Keratinocyte (primary cell): ENCODE measurements at regions not wholly inside any gene's neighbourhood (a gene's known extent, or its start where the extent isn't known, plus 50 kb on each side); places are given as distances from the start of the nearest gene placed in this dataset.
"Not testable (repeated sequence)": the region's sequence is repeated elsewhere in the genome, so short reads cannot be mapped to it uniquely, and the experiment has no call there.

Source experiments
- DNase-seq: peaks from one replicate; pipeline ENCODE4 v3.0.0-alpha.2; 2011; ENCODE audit warnings: low read depth, missing footprints, low spot score
- FAIRE-seq: peaks from 2 replicates; lab custom pipeline; 2011; peaks lifted over from hg19 to GRCh38; lab: Jason Lieb, UNC
- H2AFZ ChIP-seq: 2 replicates; pipeline ENCODE4 v1.6.0; 2012; ENCODE audit warnings: low read length, control low read depth, inconsistent platforms; ENCODE audit not compliant: control insufficient read depth
- H3K27ac ChIP-seq: 2 replicates; pipeline ENCODE4 v1.5.1; 2011; ENCODE audit warnings: low read length; ENCODE audit not compliant: control insufficient read depth, insufficient read depth
- H3K27me3 ChIP-seq: 3 replicates; pipeline ENCODE4 v1.6.0; 2011; ENCODE audit warnings: low read length; ENCODE audit not compliant: control insufficient read depth, insufficient read depth; ENCODE audit errors: extremely low read depth
- H3K36me3 ChIP-seq, 2 experiments: 2 replicates in 1 of 2; 3 replicates in 1 of 2; pipeline ENCODE4 v1.5.1; 2011; ENCODE audit warnings: low read length in 2 of 2, mild to moderate bottlenecking in 1 of 2; ENCODE audit not compliant: control insufficient read depth in 2 of 2, insufficient read depth in 2 of 2; ENCODE audit errors: extremely low read depth in 1 of 2
- H3K4me1 ChIP-seq: 3 replicates; pipeline ENCODE4 v1.5.1; 2011; ENCODE audit warnings: low read length; ENCODE audit not compliant: control insufficient read depth, insufficient read depth; ENCODE audit errors: extremely low read depth
- H3K4me2 ChIP-seq: 3 replicates; pipeline ENCODE4 v1.6.0; 2011; ENCODE audit warnings: low read depth, low read length; ENCODE audit not compliant: control insufficient read depth, insufficient read depth; ENCODE audit errors: extremely low read depth
- H3K4me3 ChIP-seq, 3 experiments: fragments of 200-600 bp in 1 of 3; sonication (generic) in 1 of 3; 2 replicates in 2 of 3; 3 replicates in 1 of 3; pipeline ENCODE4 v1.5.1; 2011 to 2016; ENCODE audit warnings: low read length in 3 of 3, mild to moderate bottlenecking in 3 of 3, control low read depth in 2 of 3, inconsistent platforms in 1 of 3, low read depth in 1 of 3, mixed read lengths in 1 of 3, mixed run types in 1 of 3, moderate library complexity in 1 of 3; ENCODE audit not compliant: control insufficient read depth in 2 of 3, insufficient read depth in 2 of 3; ENCODE audit errors: extremely low read depth in 1 of 3
- H3K79me2 ChIP-seq: 2 replicates; pipeline ENCODE4 v1.6.0; 2012; ENCODE audit warnings: low read length; ENCODE audit not compliant: control insufficient read depth, insufficient read depth
- H3K9ac ChIP-seq: 3 replicates; pipeline ENCODE4 v1.6.0; 2011; ENCODE audit warnings: low read length; ENCODE audit not compliant: control insufficient read depth, insufficient read depth; ENCODE audit errors: extremely low read depth
- H3K9me1 ChIP-seq: 3 replicates; pipeline ENCODE4 v1.6.0; 2011; ENCODE audit warnings: low read length; ENCODE audit not compliant: control insufficient read depth, insufficient read depth; ENCODE audit errors: extremely low read depth
- H3K9me3 ChIP-seq: 2 replicates; pipeline ENCODE4 v1.5.1; 2012; ENCODE audit warnings: low read depth, low read length; ENCODE audit not compliant: control insufficient read depth
- H4K20me1 ChIP-seq: 3 replicates; pipeline ENCODE4 v1.6.0; 2011; ENCODE audit warnings: low read length; ENCODE audit not compliant: control insufficient read depth, insufficient read depth; ENCODE audit errors: extremely low read depth
- CTCF ChIP-seq, 3 experiments: IDR thresholded peaks in 1 of 3; conservative IDR thresholded peaks in 1 of 3; optimal IDR thresholded peaks in 1 of 3; 2 replicates in 2 of 3; 3 replicates in 1 of 3; pipeline versions ENCODE3 to v1.5.1; 2011; ENCODE audit warnings: low read length in 3 of 3, mild to moderate bottlenecking in 3 of 3, moderate library complexity in 2 of 3, control low read depth in 1 of 3, inconsistent platforms in 1 of 3; ENCODE audit not compliant: insufficient read depth in 2 of 3; ENCODE audit errors: extremely low read depth in 1 of 3
- EZH2 ChIP-seq: IDR thresholded peaks from one replicate; pipeline ENCODE4 v1.6.1; 2012; ENCODE audit warnings: inconsistent platforms, mild to moderate bottlenecking, low read length, moderate library complexity
- dilution Hi-C: fragments of 300-500 bp; cut with MboI; formaldehyde crosslinking; loops from one replicate; pipeline ENCODE4 v1.7.0; 2020; ENCODE audit warnings: low sequenced_read_pairs; ENCODE audit not compliant: extremely low pct_ligation_motif_present

GRCh38 chr10:85139124-85139523, 810.7 kb downstream of the CCSER2 start:
- FAIRE-seq (no peak), DNase-seq (no peak)
- Histone ChIP-seq H3K27me3 (no peaks in the 10 kb centered on the region), H3K9me3 (no peaks in the 10 kb centered on the region), H2AFZ (no peak overlapping the region), H3K4me3 (no peak overlapping the region), H3K4me2 (no peak overlapping the region), H3K79me2 (no peaks in the 10 kb centered on the region), H3K4me1 (no peaks in the 10 kb centered on the region), H3K9me1 (no peaks in the 10 kb centered on the region), H3K9ac (no peak overlapping the region), H4K20me1 (no peaks in the 10 kb centered on the region), H3K27ac (no peak overlapping the region), H3K36me3 (no peaks in the 10 kb centered on the region)
- dilution Hi-C loops = no loop called here
- TF ChIP-seq EZH2 = no peak
- no peak for TF ChIP-seq CTCF (optimal IDR thresholded peaks at IDR 0.05 in 1 of 3, IDR thresholded peaks at IDR 0.05 in 1 of 3, conservative IDR thresholded peaks at IDR 0.05 in 1 of 3; ENCODE audit: extremely low read depth in 1 of 3, insufficient read depth in 2 of 3, low read length in 3 of 3)

- H2AFZ ChIP-seq, DNase-seq, H3K4me1 ChIP-seq, H3K27ac ChIP-seq, H3K9me3 ChIP-seq, H3K9me1 ChIP-seq, H3K4me3 ChIP-seq, H3K4me2 ChIP-seq, H3K36me3 ChIP-seq, H3K27me3 ChIP-seq, FAIRE-seq, dilution Hi-C loops, H4K20me1 ChIP-seq, H3K79me2 ChIP-seq, H3K9ac ChIP-seq: not testable (repeated sequence)
These were observed 813.1 kb downstream of the CCSER2 start for GRCh38 chr10:85141520-85141919.

- H3K9ac ChIP-seq = no peak overlapping the region
- H3K27me3 ChIP-seq = no peaks in the 10 kb centered on the region
- no peak overlapping the region for H2AFZ ChIP-seq
- no peaks in the 10 kb centered on the region for H3K4me1 ChIP-seq
- FAIRE-seq (no peak), DNase-seq (no peak)
- no peak overlapping the region for H3K27ac ChIP-seq
- TF ChIP-seq CTCF (optimal IDR thresholded peaks at IDR 0.05 in 1 of 3, IDR thresholded peaks at IDR 0.05 in 1 of 3, conservative IDR thresholded peaks at IDR 0.05 in 1 of 3; ENCODE audit: extremely low read depth in 1 of 3, insufficient read depth in 2 of 3, low read length in 3 of 3) (no peak), EZH2 (no peak)
- dilution Hi-C loops = no loop called here
- H3K9me1 ChIP-seq = no peaks in the 10 kb centered on the region
- no peak overlapping the region for H3K4me3 ChIP-seq
- H3K4me2 ChIP-seq = no peak overlapping the region
- H3K36me3 ChIP-seq = no peaks in the 10 kb centered on the region
- H3K79me2 ChIP-seq = no peaks in the 10 kb centered on the region
- no peaks in the 10 kb centered on the region for H4K20me1 ChIP-seq
- H3K9me3 ChIP-seq = no peaks in the 10 kb centered on the region
These were observed 817.6 kb downstream of the CCSER2 start for GRCh38 chr10:85145966-85146365.
